Calu3 (cell line): ENCODE measurements at regions not wholly inside any gene's neighbourhood (a gene's known extent, or its start where the extent isn't known, plus 50 kb on each side); places are given as distances from the start of the nearest gene placed in this dataset.

Source experiments
- BruUV-seq: library from RNA; stranded (reverse); fragments of 400-500 nt; replicated peaks from 2 replicates; lab custom pipeline; 2021; lab: Mats Ljungman, UMichigan
- CTCF ChIA-PET: fragments of 300-600 bp; sonication (Branson Sonifier 250); formaldehyde crosslinking; loops from one replicate; lab custom pipeline; 2022; ENCODE audit warnings: antibody characterized with exemption; lab: Charles Lee
- DNase-seq: peaks from one replicate; pipeline ENCODE4 v3.0.0; 2022
- H3K27ac Mint-ChIP-seq: one replicate; pipeline ENCODE4 v1.8.0; 2022; ENCODE audit warnings: mixed read lengths; ENCODE audit not compliant: unreplicated experiment
- H3K27me3 Mint-ChIP-seq: one replicate; pipeline ENCODE4 v1.8.0; 2022; ENCODE audit warnings: mixed read lengths; ENCODE audit not compliant: unreplicated experiment
- H3K36me3 Mint-ChIP-seq: one replicate; pipeline ENCODE4 v1.8.0; 2022; ENCODE audit warnings: mild to moderate bottlenecking, moderate library complexity, mixed read lengths; ENCODE audit not compliant: insufficient read depth, unreplicated experiment
- H3K4me1 Mint-ChIP-seq: one replicate; pipeline ENCODE4 v1.8.0; 2022; ENCODE audit warnings: mild to moderate bottlenecking, low read depth, mixed read lengths; ENCODE audit not compliant: unreplicated experiment
- H3K4me3 Mint-ChIP-seq: one replicate; pipeline ENCODE4 v1.8.0; 2022; ENCODE audit warnings: mild to moderate bottlenecking, low read depth, moderate library complexity, mixed read lengths; ENCODE audit not compliant: unreplicated experiment
- H3K9me3 Mint-ChIP-seq: one replicate; pipeline ENCODE4 v1.8.0; 2022; ENCODE audit warnings: low read depth, mixed read lengths; ENCODE audit not compliant: unreplicated experiment
- CTCF ChIP-seq: fragments of 200-600 bp; IDR thresholded peaks from one replicate; pipeline ENCODE4 v1.8.0; 2022; ENCODE audit warnings: antibody characterized with exemption; ENCODE audit not compliant: unreplicated experiment
- intact Hi-C: fragments of 100-400 bp; cut with micrococcal nuclease; formaldehyde crosslinking; loops from one replicate; pipeline ENCODE4 v1.10.0; 2022; ENCODE audit not compliant: unreplicated experiment

- Mint-ChIP-seq H3K4me3 (no peak overlapping the region), H3K4me1 (no peaks in the 10 kb centered on the region), H3K27ac (no peak overlapping the region), H3K36me3 (no peaks in the 10 kb centered on the region), H3K9me3 (no peaks in the 10 kb centered on the region), H3K27me3 (no peaks in the 10 kb centered on the region)
- no peak for DNase-seq
- BruUV-seq: no TSS peak
- CTCF ChIA-PET: no interaction called here
- TF ChIP-seq CTCF: no peak
- intact Hi-C loops: no loop called here
Measured at GRCh38 chr6:113004054-113004453, 656.9 kb downstream of the RFPL4B start.

GRCh38 chr6:113004470-113005270 is 657.5 kb downstream of the RFPL4B start:
- no peak for TF ChIP-seq CTCF
- Mint-ChIP-seq H3K27me3 (no peaks in the 10 kb centered on the region), H3K36me3 (no peaks in the 10 kb centered on the region), H3K4me3 (no peak overlapping the region), H3K4me1 (no peaks in the 10 kb centered on the region), H3K9me3 (no peaks in the 10 kb centered on the region), H3K27ac (no peak overlapping the region)
- CTCF ChIA-PET: no interaction called here
- BruUV-seq: no TSS peak
- no peak for DNase-seq
- intact Hi-C loops: no loop called here

- Mint-ChIP-seq H3K36me3 (no peaks in the 10 kb centered on the region), H3K4me1 (no peaks in the 10 kb centered on the region), H3K27ac (no peak overlapping the region), H3K27me3 (no peaks in the 10 kb centered on the region), H3K4me3 (no peak overlapping the region), H3K9me3 (no peaks in the 10 kb centered on the region)
- no peak for DNase-seq
- CTCF ChIA-PET: no interaction called here
- BruUV-seq: no TSS peak
- no peak for TF ChIP-seq CTCF
- intact Hi-C loops: no loop called here
Measured at GRCh38 chr6:113006494-113006893, 659.4 kb downstream of the RFPL4B start.

GRCh38 chr6:113009682-113010081 is 662.6 kb downstream of the RFPL4B start:
- Mint-ChIP-seq H3K4me1 (no peaks in the 10 kb centered on the region), H3K9me3 (no peaks in the 10 kb centered on the region), H3K4me3 (no peak overlapping the region), H3K27ac (no peak overlapping the region), H3K27me3 (no peaks in the 10 kb centered on the region), H3K36me3 (no peaks in the 10 kb centered on the region)
- no peak for TF ChIP-seq CTCF
- no TSS peak for BruUV-seq
- no peak for DNase-seq
- CTCF ChIA-PET: no interaction called here
- intact Hi-C loops: no loop called here
